Heart left ventricle (tissue), 13 donors: ENCODE measurements at regions not wholly inside any gene's neighbourhood (a gene's known extent, or its start where the extent isn't known, plus 50 kb on each side); places are given as distances from the start of the nearest gene placed in this dataset.

Experiments
- POLR2A ChIP-seq, 2 donors: fragments of 450-650 bp; IDR thresholded peaks; one replicate each; pipeline ENCODE4 v1.6.1; 2017; ENCODE audit warnings: antibody characterized with exemption in 2 of 2, mild to moderate bottlenecking in 2 of 2, moderate library complexity in 2 of 2
- TF ChIP-seq, protein P1 (sequence below), 12 donors: fragments of 200-600 bp; sonication (generic) in 4 of 12; IDR thresholded peaks; one replicate each; pipeline versions ENCODE4 v1.5.0 to v1.8.0; 2018 to 2022; ENCODE audit warnings: antibody characterized with exemption in 12 of 12, mild to moderate bottlenecking in 5 of 12
- donor health status: ischemic (EF 13 %, LVEDD 7.1; RV severe dilation, severe dysfunction).
- donor health status: DM: no; HTN: yes; CAD: no.
- donor health status: DM: no; HTN: no; CAD: no.
- donor health status: ischemic (EF 25% LVEDD 6.9; RV normal size, moderate dysfunction).
- donor health status: ischemic (EF 25% LVEDD 5.7; RV mildly dilated, moderate dysfunction).
- donor health status: ischemic (EF 35%, LVEDD 5.7; RV mildly dilated, moderate dysfunction).
- donor health status: nonischemic (EF 11% LVEDD 7.7; RV severe dilation, severe dysfunction).
- donor health status: DM: yes; HTN: yes; CAD: no.
- donor health status: PGD.
- donor health status: ischemic (EF 29% LVEDD 5.4; RV normal size, mild dysfunction).
- donor health status: nonischemic (EF 23%, LVEDD 6.1; RV moderate dilation, normal function).

DNA sequence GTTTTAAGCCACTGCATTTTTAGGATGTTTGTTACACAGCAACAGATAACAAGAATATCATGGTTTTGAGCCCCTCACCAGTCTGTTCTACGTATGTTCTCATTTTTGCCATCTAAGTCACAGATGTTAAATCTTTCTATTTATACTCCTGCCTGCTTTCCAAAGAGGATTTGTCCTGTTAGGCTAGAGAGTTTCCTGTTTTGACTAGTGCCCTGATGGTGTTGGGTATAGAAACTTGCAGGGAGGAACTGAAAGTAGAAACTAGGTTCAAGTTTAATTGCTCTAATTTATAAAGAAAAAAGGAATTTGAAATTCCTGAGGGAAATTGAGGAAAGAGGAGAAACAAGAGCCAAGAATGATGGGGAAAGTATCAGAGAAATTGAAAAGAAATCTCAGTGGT, 74.4 kb upstream of the COCH start:
- TF ChIP-seq, protein P1, sequence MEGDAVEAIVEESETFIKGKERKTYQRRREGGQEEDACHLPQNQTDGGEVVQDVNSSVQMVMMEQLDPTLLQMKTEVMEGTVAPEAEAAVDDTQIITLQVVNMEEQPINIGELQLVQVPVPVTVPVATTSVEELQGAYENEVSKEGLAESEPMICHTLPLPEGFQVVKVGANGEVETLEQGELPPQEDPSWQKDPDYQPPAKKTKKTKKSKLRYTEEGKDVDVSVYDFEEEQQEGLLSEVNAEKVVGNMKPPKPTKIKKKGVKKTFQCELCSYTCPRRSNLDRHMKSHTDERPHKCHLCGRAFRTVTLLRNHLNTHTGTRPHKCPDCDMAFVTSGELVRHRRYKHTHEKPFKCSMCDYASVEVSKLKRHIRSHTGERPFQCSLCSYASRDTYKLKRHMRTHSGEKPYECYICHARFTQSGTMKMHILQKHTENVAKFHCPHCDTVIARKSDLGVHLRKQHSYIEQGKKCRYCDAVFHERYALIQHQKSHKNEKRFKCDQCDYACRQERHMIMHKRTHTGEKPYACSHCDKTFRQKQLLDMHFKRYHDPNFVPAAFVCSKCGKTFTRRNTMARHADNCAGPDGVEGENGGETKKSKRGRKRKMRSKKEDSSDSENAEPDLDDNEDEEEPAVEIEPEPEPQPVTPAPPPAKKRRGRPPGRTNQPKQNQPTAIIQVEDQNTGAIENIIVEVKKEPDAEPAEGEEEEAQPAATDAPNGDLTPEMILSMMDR (IDR thresholded peaks at IDR 0.05) = no peak
- TF ChIP-seq POLR2A (IDR thresholded peaks at IDR 0.05) = no peak
